C4-2B (cell line): ENCODE measurements at regions not wholly inside any gene's neighbourhood (a gene's known extent, or its start where the extent isn't known, plus 50 kb on each side); places are given as distances from the start of the nearest gene placed in this dataset.

Experiments
- ZFX ChIP-seq: fragments of 450-650 bp; IDR thresholded peaks from 2 replicates; pipeline ENCODE4 v1.6.1; 2017
- TF ChIP-seq, protein P1 (sequence below): fragments of 450-650 bp; conservative IDR thresholded peaks from 2 replicates; pipeline ENCODE4 v1.5.1; 2017; ENCODE audit warnings: mild to moderate bottlenecking

DNA sequence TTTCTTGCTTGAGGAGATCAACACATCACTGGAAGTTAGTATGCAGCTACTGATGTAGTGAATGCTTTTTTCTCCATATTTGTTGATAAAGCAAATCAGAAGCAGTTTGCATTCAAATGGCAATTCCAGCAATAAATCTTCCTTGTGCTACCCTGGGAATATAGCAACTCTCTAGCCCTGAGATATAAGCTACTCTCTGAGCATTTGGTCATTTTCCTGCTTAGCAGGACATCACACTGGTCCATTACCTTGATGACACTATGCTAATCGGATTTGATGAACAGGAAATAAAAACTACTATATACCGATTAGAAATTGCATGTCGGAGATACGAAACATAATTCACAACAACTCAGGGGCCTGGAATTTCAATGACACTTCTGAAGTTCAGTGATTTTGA, 152.7 kb downstream of the CBLN2 start:
- TF ChIP-seq, protein P1, sequence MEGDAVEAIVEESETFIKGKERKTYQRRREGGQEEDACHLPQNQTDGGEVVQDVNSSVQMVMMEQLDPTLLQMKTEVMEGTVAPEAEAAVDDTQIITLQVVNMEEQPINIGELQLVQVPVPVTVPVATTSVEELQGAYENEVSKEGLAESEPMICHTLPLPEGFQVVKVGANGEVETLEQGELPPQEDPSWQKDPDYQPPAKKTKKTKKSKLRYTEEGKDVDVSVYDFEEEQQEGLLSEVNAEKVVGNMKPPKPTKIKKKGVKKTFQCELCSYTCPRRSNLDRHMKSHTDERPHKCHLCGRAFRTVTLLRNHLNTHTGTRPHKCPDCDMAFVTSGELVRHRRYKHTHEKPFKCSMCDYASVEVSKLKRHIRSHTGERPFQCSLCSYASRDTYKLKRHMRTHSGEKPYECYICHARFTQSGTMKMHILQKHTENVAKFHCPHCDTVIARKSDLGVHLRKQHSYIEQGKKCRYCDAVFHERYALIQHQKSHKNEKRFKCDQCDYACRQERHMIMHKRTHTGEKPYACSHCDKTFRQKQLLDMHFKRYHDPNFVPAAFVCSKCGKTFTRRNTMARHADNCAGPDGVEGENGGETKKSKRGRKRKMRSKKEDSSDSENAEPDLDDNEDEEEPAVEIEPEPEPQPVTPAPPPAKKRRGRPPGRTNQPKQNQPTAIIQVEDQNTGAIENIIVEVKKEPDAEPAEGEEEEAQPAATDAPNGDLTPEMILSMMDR, result no peak
- TF ChIP-seq ZFX, result no peak
